ENCODE measurements at regions not wholly inside any gene's neighbourhood (a gene's known extent, or its start where the extent isn't known, plus 50 kb on each side); places are given as distances from the start of the nearest gene placed in this dataset.

DNA sequence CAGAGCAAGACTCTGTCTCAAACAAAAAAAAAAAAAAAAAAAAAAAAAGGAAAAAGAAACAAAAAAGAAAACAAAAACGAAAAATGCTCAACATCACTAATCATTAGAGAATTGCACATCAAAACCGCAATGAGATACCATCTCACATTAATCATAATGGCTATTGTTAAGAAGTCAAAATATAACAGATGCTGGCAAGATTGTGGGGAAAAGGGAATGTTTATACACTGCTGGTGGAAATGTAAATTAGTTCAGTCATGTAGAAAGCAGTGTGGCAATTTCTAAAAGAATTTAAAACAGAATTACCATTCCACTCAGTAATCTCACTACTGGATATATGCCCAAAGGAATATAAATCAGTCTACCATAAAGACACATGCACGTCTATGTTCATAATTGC, 50.4 kb upstream of the PRR16 start:
- DNase-seq (ENCODE audit: low spot score), result no peak
